ENCODE measurements at regions not wholly inside any gene's neighbourhood (a gene's known extent, or its start where the extent isn't known, plus 50 kb on each side); places are given as distances from the start of the nearest gene placed in this dataset.

- TF ChIP-seq, protein P1, sequence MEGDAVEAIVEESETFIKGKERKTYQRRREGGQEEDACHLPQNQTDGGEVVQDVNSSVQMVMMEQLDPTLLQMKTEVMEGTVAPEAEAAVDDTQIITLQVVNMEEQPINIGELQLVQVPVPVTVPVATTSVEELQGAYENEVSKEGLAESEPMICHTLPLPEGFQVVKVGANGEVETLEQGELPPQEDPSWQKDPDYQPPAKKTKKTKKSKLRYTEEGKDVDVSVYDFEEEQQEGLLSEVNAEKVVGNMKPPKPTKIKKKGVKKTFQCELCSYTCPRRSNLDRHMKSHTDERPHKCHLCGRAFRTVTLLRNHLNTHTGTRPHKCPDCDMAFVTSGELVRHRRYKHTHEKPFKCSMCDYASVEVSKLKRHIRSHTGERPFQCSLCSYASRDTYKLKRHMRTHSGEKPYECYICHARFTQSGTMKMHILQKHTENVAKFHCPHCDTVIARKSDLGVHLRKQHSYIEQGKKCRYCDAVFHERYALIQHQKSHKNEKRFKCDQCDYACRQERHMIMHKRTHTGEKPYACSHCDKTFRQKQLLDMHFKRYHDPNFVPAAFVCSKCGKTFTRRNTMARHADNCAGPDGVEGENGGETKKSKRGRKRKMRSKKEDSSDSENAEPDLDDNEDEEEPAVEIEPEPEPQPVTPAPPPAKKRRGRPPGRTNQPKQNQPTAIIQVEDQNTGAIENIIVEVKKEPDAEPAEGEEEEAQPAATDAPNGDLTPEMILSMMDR (conservative IDR thresholded peaks at IDR 0.05; ENCODE audit: low read depth in 2 of 2), result no peak
- TF ChIP-seq, protein P2, sequence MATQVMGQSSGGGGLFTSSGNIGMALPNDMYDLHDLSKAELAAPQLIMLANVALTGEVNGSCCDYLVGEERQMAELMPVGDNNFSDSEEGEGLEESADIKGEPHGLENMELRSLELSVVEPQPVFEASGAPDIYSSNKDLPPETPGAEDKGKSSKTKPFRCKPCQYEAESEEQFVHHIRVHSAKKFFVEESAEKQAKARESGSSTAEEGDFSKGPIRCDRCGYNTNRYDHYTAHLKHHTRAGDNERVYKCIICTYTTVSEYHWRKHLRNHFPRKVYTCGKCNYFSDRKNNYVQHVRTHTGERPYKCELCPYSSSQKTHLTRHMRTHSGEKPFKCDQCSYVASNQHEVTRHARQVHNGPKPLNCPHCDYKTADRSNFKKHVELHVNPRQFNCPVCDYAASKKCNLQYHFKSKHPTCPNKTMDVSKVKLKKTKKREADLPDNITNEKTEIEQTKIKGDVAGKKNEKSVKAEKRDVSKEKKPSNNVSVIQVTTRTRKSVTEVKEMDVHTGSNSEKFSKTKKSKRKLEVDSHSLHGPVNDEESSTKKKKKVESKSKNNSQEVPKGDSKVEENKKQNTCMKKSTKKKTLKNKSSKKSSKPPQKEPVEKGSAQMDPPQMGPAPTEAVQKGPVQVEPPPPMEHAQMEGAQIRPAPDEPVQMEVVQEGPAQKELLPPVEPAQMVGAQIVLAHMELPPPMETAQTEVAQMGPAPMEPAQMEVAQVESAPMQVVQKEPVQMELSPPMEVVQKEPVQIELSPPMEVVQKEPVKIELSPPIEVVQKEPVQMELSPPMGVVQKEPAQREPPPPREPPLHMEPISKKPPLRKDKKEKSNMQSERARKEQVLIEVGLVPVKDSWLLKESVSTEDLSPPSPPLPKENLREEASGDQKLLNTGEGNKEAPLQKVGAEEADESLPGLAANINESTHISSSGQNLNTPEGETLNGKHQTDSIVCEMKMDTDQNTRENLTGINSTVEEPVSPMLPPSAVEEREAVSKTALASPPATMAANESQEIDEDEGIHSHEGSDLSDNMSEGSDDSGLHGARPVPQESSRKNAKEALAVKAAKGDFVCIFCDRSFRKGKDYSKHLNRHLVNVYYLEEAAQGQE (IDR thresholded peaks at IDR 0.05; ENCODE audit: unreplicated experiment), result no peak
- TF ChIP-seq POLR2AphosphoS5 (IDR thresholded peaks at IDR 0.05; ENCODE audit: low read depth) (no peak), EZH2 (IDR thresholded peaks at IDR 0.05; ENCODE audit: low read depth, unreplicated experiment) (no peak), CREB1 (CRISPR knock-in tag; IDR thresholded peaks at IDR 0.05; ENCODE audit: low read depth) (no peak), ZNF114 (CRISPR knock-in tag; IDR thresholded peaks at IDR 0.05) (no peak), EZH2phosphoT487 (IDR thresholded peaks at IDR 0.05; ENCODE audit: unreplicated experiment) (no peak), NANOG (IDR thresholded peaks at IDR 0.05; ENCODE audit: borderline replicate concordance) (no peak), STAT1 (IDR thresholded peaks at IDR 0.05; ENCODE audit: unreplicated experiment) (no peak), JUNB (IDR thresholded peaks at IDR 0.05; ENCODE audit: unreplicated experiment) (no peak), ZNF331 (CRISPR knock-in tag; IDR thresholded peaks at IDR 0.05; ENCODE audit: low read depth) (no peak)
- TF ChIP-seq, protein P3, sequence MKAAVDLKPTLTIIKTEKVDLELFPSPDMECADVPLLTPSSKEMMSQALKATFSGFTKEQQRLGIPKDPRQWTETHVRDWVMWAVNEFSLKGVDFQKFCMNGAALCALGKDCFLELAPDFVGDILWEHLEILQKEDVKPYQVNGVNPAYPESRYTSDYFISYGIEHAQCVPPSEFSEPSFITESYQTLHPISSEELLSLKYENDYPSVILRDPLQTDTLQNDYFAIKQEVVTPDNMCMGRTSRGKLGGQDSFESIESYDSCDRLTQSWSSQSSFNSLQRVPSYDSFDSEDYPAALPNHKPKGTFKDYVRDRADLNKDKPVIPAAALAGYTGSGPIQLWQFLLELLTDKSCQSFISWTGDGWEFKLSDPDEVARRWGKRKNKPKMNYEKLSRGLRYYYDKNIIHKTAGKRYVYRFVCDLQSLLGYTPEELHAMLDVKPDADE (IDR thresholded peaks at IDR 0.05), result no peak
- TF ChIP-seq, protein P4, sequence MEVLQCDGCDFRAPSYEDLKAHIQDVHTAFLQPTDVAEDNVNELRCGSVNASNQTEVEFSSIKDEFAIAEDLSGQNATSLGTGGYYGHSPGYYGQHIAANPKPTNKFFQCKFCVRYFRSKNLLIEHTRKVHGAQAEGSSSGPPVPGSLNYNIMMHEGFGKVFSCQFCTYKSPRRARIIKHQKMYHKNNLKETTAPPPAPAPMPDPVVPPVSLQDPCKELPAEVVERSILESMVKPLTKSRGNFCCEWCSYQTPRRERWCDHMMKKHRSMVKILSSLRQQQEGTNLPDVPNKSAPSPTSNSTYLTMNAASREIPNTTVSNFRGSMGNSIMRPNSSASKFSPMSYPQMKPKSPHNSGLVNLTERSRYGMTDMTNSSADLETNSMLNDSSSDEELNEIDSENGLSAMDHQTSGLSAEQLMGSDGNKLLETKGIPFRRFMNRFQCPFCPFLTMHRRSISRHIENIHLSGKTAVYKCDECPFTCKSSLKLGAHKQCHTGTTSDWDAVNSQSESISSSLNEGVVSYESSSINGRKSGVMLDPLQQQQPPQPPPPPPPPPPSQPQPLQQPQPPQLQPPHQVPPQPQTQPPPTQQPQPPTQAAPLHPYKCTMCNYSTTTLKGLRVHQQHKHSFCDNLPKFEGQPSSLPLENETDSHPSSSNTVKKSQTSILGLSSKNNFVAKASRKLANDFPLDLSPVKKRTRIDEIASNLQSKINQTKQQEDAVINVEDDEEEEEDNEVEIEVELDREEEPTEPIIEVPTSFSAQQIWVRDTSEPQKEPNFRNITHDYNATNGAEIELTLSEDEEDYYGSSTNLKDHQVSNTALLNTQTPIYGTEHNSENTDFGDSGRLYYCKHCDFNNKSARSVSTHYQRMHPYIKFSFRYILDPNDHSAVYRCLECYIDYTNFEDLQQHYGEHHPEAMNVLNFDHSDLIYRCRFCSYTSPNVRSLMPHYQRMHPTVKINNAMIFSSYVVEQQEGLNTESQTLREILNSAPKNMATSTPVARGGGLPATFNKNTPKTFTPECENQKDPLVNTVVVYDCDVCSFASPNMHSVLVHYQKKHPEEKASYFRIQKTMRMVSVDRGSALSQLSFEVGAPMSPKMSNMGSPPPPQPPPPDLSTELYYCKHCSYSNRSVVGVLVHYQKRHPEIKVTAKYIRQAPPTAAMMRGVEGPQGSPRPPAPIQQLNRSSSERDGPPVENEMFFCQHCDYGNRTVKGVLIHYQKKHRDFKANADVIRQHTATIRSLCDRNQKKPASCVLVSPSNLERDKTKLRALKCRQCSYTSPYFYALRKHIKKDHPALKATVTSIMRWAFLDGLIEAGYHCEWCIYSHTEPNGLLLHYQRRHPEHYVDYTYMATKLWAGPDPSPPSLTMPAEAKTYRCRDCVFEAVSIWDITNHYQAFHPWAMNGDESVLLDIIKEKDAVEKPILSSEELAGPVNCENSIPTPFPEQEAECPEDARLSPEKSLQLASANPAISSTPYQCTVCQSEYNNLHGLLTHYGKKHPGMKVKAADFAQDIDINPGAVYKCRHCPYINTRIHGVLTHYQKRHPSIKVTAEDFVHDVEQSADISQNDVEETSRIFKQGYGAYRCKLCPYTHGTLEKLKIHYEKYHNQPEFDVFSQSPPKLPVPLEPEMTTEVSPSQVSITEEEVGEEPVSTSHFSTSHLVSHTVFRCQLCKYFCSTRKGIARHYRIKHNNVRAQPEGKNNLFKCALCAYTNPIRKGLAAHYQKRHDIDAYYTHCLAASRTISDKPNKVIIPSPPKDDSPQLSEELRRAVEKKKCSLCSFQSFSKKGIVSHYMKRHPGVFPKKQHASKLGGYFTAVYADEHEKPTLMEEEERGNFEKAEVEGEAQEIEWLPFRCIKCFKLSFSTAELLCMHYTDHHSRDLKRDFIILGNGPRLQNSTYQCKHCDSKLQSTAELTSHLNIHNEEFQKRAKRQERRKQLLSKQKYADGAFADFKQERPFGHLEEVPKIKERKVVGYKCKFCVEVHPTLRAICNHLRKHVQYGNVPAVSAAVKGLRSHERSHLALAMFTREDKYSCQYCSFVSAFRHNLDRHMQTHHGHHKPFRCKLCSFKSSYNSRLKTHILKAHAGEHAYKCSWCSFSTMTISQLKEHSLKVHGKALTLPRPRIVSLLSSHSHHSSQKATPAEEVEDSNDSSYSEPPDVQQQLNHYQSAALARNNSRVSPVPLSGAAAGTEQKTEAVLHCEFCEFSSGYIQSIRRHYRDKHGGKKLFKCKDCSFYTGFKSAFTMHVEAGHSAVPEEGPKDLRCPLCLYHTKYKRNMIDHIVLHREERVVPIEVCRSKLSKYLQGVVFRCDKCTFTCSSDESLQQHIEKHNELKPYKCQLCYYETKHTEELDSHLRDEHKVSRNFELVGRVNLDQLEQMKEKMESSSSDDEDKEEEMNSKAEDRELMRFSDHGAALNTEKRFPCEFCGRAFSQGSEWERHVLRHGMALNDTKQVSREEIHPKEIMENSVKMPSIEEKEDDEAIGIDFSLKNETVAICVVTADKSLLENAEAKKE (CRISPR knock-in tag; IDR thresholded peaks at IDR 0.05), result no peak
These were observed 232.2 kb downstream of the CRPPA start for GRCh38 chr7:16189026-16189715.

Measured in GM23338 (cell line).